ENCODE measurements at regions not wholly inside any gene's neighbourhood (a gene's known extent, or its start where the extent isn't known, plus 50 kb on each side); places are given as distances from the start of the nearest gene placed in this dataset.

DNA sequence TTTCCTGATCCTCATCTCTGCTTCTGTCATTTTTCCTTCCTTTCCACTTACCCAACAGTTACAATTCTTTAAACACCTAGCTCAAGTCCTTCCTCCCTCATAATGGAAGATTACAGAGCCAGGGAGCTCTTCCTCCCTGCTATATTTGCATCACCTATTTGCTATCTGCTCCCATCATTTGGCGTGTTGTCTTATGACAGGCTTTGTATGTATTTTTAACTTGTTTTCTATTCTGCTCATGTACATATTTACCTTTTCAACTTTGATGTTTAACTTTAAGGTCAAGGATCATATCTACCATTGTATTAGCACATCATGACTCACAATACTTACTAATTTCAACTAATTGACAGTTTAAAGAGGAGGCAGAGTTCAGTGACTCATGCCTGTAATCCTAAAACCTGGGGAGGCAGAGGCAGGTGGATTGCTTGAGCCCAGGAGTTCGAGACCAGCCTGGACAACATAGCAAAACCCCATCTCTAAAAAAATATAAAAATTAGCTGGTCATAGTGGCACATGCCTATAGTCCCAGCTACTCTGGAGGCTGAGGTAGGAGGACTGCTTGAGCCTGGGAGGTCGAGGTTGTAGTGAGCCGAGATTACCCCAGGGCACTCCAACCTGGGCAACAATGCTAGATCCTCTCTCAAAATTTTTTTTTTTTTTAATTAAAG lies 92.5 kb upstream of the FOXN2 start (continued):
- TF ChIP-seq ZHX2 (IDR thresholded peaks at IDR 0.05; ENCODE audit: low read depth) (0 out of 2 replicates have a peak, but pooled peaks have one; percentile 25), ZHX2 (CRISPR knock-in tag; IDR thresholded peaks at IDR 0.05; ENCODE audit: borderline replicate concordance) (peak; percentile 98; the same call in 1 of the 2 replicates), MAFG (CRISPR knock-in tag; IDR thresholded peaks at IDR 0.05) (no peak), PITX1 (CRISPR knock-in tag; IDR thresholded peaks at IDR 0.05) (peak; percentile 95), YY1 (IDR thresholded peaks at IDR 0.05; ENCODE audit: insufficient read depth, insufficient replicate concordance, low read depth, low read length) (peak; percentile 51), ZNF614 (CRISPR knock-in tag; IDR thresholded peaks at IDR 0.05; ENCODE audit: borderline replicate concordance) (peak; percentile 86), ZMYM2 (CRISPR knock-in tag; IDR thresholded peaks at IDR 0.05) (peak; percentile 100), ZNF274 (CRISPR knock-in tag; IDR thresholded peaks at IDR 0.05) (no peak), ZNF335 (CRISPR knock-in tag; IDR thresholded peaks at IDR 0.05) (peak; percentile 75; the same call in 1 of the 2 replicates), ZNF720 (CRISPR knock-in tag; IDR thresholded peaks at IDR 0.05) (no peak), PPARG (CRISPR knock-in tag; conservative IDR thresholded peaks at IDR 0.05) (peak; percentile 97), ERF (CRISPR knock-in tag; IDR thresholded peaks at IDR 0.05) (peak; percentile 76), ZNF777 (CRISPR knock-in tag; IDR thresholded peaks at IDR 0.05) (no peak), ATF7-NPFF (CRISPR knock-in tag; IDR thresholded peaks at IDR 0.05; ENCODE audit: low read depth) (0 out of 2 replicates have a peak, but pooled peaks have one; percentile 24), KLF12 (CRISPR knock-in tag; IDR thresholded peaks at IDR 0.05; ENCODE audit: borderline replicate concordance) (peak; percentile 72; the same call in 1 of the 2 replicates), CEBPZ (IDR thresholded peaks at IDR 0.05; ENCODE audit: low read length) (no peak)
- TF ChIP-seq, protein P1, sequence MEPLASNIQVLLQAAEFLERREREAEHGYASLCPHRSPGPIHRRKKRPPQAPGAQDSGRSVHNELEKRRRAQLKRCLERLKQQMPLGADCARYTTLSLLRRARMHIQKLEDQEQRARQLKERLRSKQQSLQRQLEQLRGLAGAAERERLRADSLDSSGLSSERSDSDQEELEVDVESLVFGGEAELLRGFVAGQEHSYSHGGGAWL (CRISPR knock-in tag; IDR thresholded peaks at IDR 0.05), result 0 out of 2 replicates have a peak, but pooled peaks have one; percentile 50
- TF ChIP-seq, protein P2, sequence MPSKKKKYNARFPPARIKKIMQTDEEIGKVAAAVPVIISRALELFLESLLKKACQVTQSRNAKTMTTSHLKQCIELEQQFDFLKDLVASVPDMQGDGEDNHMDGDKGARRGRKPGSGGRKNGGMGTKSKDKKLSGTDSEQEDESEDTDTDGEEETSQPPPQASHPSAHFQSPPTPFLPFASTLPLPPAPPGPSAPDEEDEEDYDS (CRISPR knock-in tag; IDR thresholded peaks at IDR 0.05), result peak; percentile 90
- TF ChIP-seq, protein P3, sequence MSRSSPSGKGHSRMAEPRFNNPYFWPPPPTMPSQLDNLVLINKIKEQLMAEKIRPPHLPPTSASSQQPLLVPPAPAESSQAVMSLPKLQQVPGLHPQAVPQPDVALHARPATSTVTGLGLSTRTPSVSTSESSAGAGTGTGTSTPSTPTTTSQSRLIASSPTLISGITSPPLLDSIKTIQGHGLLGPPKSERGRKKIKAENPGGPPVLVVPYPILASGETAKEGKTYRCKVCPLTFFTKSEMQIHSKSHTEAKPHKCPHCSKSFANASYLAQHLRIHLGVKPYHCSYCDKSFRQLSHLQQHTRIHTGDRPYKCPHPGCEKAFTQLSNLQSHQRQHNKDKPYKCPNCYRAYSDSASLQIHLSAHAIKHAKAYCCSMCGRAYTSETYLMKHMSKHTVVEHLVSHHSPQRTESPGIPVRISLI (CRISPR knock-in tag; IDR thresholded peaks at IDR 0.05; ENCODE audit: borderline replicate concordance), result peak; percentile 73; the same call in 1 of the 2 replicates
